Sigmoid colon (tissue), 4 donors: ENCODE measurements at regions not wholly inside any gene's neighbourhood (a gene's known extent, or its start where the extent isn't known, plus 50 kb on each side); places are given as distances from the start of the nearest gene placed in this dataset.

Experiments used
- CTCF ChIP-seq, 4 experiments: fragments of 450-650 bp in 3 of 4; fragments of 200-600 bp in 1 of 4; IDR thresholded peaks; one replicate each; pipeline ENCODE4 v1.5.1; 2016 to 2019; ENCODE audit warnings: antibody characterized with exemption in 4 of 4, mild to moderate bottlenecking in 3 of 4, moderate library complexity in 2 of 4
- EP300 ChIP-seq, 4 donors: sonication (generic); formaldehyde crosslinking; IDR thresholded peaks; one replicate each; pipeline ENCODE4 v1.6.1; 2017; ENCODE audit warnings: antibody characterized with exemption in 4 of 4
- POLR2A ChIP-seq, 2 donors: fragments of 450-650 bp; IDR thresholded peaks; one replicate each; pipeline ENCODE4 v1.6.1; 2016; ENCODE audit warnings: antibody characterized with exemption in 2 of 2, mild to moderate bottlenecking in 2 of 2, moderate library complexity in 2 of 2
- POLR2AphosphoS5 ChIP-seq, 4 donors: sonication (generic); formaldehyde crosslinking; IDR thresholded peaks; one replicate each; pipeline ENCODE4 v1.6.1; 2017; ENCODE audit warnings: antibody characterized with exemption in 4 of 4

DNA sequence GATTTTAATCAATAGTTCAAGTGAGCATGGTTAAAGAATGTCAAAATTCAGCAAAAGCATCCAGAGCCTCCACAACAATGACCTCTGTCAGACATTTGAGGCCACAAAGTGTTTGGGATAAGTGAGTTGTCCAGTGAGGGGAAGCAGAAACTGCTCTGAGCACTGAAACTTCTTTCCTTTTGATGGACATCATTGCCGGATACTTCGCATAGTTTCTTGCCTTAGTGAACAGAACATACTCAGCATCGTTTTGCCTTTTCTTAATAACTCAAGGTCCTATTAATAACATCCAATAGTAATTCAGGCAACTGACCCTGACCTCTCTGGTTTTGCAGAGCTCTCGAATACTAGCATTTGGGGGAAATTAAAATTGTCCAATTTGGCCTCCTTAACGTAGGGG, 78.6 kb downstream of the EDN3 start:
- no peak for TF ChIP-seq CTCF (IDR thresholded peaks at IDR 0.05)
- TF ChIP-seq EP300 (IDR thresholded peaks at IDR 0.05): no peak
- TF ChIP-seq POLR2A (IDR thresholded peaks at IDR 0.05): no peak
- no peak for TF ChIP-seq POLR2AphosphoS5 (IDR thresholded peaks at IDR 0.05)
